ENCODE measurements at regions not wholly inside any gene's neighbourhood (a gene's known extent, or its start where the extent isn't known, plus 50 kb on each side); places are given as distances from the start of the nearest gene placed in this dataset.
A peak's percentile ranks its signal among the peaks of the same experiment; 100 is the strongest.

GRCh38 chr20:11445161-11445560, 472.5 kb upstream of the BTBD3 start:
- H3K27ac ChIP-seq: no peak overlapping the region
- ATAC-seq (peak in 1 of 8 donors; percentile 52), DNase-seq (no peak)
- WGBS, 2 donors: 35 to 57% methylated on average over 3 of the region's 3 CpGs
- peaks cover 0 to 4% (median 0%) of the 10 kb centered on the region in 9 donors for H3K4me1 ChIP-seq
- H3K27me3 ChIP-seq: no peaks in the 10 kb centered on the region
- H3K9me3 ChIP-seq: no peaks in the 10 kb centered on the region
- TF ChIP-seq, protein P1, sequence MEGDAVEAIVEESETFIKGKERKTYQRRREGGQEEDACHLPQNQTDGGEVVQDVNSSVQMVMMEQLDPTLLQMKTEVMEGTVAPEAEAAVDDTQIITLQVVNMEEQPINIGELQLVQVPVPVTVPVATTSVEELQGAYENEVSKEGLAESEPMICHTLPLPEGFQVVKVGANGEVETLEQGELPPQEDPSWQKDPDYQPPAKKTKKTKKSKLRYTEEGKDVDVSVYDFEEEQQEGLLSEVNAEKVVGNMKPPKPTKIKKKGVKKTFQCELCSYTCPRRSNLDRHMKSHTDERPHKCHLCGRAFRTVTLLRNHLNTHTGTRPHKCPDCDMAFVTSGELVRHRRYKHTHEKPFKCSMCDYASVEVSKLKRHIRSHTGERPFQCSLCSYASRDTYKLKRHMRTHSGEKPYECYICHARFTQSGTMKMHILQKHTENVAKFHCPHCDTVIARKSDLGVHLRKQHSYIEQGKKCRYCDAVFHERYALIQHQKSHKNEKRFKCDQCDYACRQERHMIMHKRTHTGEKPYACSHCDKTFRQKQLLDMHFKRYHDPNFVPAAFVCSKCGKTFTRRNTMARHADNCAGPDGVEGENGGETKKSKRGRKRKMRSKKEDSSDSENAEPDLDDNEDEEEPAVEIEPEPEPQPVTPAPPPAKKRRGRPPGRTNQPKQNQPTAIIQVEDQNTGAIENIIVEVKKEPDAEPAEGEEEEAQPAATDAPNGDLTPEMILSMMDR (IDR thresholded peaks at IDR 0.05): no peak
- H3K4me3 ChIP-seq: no peak overlapping the region
- no peaks in the 10 kb centered on the region for H3K36me3 ChIP-seq
- intact Hi-C loops (cut with DNase I): no loop called here

GRCh38 chr20:11445891-11446290, 471.8 kb upstream of the BTBD3 start:
- no peak for DNase-seq
- Histone ChIP-seq H3K27ac (no peak overlapping the region), H3K4me1 (peaks cover 0 to 4% (median 0%) of the 10 kb centered on the region in 9 donors), H3K27me3 (no peaks in the 10 kb centered on the region), H3K9me3 (no peaks in the 10 kb centered on the region), H3K36me3 (no peaks in the 10 kb centered on the region), H3K4me3 (no peak overlapping the region)
- TF ChIP-seq, protein P1 (IDR thresholded peaks at IDR 0.05): no peak
- intact Hi-C loops (cut with DNase I): no loop called here
- no peak for ATAC-seq

DNA sequence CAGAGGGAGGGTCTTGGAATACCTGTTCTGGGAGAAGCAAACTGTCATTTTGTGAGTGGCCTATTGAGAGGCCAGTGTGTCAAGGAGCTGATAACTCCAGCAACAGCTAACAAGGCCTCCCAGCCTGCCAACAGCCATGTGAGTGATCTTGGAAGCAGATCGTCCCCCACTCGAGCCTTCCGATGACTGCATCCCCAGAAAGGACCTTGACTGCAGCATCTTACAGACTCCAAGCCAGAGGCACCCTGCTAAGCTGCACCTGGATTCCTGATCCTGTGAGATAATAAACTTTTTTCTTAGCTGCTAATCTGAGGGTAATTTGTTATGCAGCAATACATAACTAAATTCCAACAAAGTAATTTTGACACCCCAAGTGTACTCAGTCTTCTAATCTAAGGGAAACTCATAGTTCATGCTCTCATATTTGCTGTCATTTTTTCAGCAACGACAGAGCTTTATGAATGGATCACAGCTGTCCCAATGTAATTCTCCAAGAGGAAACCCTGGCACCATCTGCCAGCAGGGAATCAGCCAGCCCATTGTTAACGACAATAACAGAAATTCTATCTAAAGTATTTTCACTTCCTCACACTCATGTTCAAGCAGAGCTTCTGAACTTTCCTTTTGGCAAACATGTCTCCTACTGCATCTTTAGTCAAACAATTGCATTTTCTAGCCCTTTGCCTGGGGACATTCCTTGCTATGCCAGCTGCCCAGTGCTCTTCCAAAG, 470.2 kb upstream of the BTBD3 start:
- Histone ChIP-seq H3K27me3 (no peaks in the 10 kb centered on the region), H3K4me3 (no peak overlapping the region), H3K9me3 (no peaks in the 10 kb centered on the region), H3K4me1 (peaks cover 0 to 14% (median 0%) of the 10 kb centered on the region in 9 donors), H3K36me3 (no peaks in the 10 kb centered on the region), H3K27ac (no peak overlapping the region)
- TF ChIP-seq, protein P1 (IDR thresholded peaks at IDR 0.05): no peak
- ATAC-seq: peak in 1 of 8 donors; percentile 12
- no peak for DNase-seq
- WGBS, 2 donors: 25 to 27% methylated on average over 5 of the region's 5 CpGs
- intact Hi-C loops (cut with DNase I): no loop called here

- no peak overlapping the region for H3K27ac ChIP-seq
- H3K36me3 ChIP-seq: no peaks in the 10 kb centered on the region
- intact Hi-C loops (cut with DNase I): no loop called here
- H3K4me3 ChIP-seq: no peak overlapping the region
- H3K9me3 ChIP-seq: no peaks in the 10 kb centered on the region
- no peak for ATAC-seq
- DNase-seq: no peak
- 90 to 93% methylated on average over 4 of the region's 4 CpGs for WGBS, 2 donors
- no peaks in the 10 kb centered on the region for H3K27me3 ChIP-seq
- peaks cover 0 to 23% (median 0%) of the 10 kb centered on the region in 9 donors for H3K4me1 ChIP-seq
- TF ChIP-seq, protein P1 (IDR thresholded peaks at IDR 0.05): no peak
These were observed 469.1 kb upstream of the BTBD3 start for GRCh38 chr20:11448554-11448953.
